ENCODE measurements at regions not wholly inside any gene's neighbourhood (a gene's known extent, or its start where the extent isn't known, plus 50 kb on each side); places are given as distances from the start of the nearest gene placed in this dataset.

- Histone ChIP-seq H3K4me1 (no peaks in the 10 kb centered on the region), H3K27ac (peak overlapping the region; percentile 52 to 70), H3K27me3 (no peaks in the 10 kb centered on the region), H3K36me3 (no peaks in the 10 kb centered on the region), H3K9me3 (no peaks in the 10 kb centered on the region), H3K4me3 (no peak overlapping the region)
- intact Hi-C loops (cut with DNase I; ENCODE audit: low total_unique reads): no loop called here
- TF ChIP-seq POLR2A (IDR thresholded peaks at IDR 0.05): no peak
- TF ChIP-seq CTCF (IDR thresholded peaks at IDR 0.05): no peak
- no peak for TF ChIP-seq POLR2AphosphoS5 (IDR thresholded peaks at IDR 0.05)
- no peak for DNase-seq (ENCODE audit: low spot score in 2 of 2)
Measured at GRCh38 chr9:13570068-13570974, 290.8 kb upstream of the MPDZ start.

DNA sequence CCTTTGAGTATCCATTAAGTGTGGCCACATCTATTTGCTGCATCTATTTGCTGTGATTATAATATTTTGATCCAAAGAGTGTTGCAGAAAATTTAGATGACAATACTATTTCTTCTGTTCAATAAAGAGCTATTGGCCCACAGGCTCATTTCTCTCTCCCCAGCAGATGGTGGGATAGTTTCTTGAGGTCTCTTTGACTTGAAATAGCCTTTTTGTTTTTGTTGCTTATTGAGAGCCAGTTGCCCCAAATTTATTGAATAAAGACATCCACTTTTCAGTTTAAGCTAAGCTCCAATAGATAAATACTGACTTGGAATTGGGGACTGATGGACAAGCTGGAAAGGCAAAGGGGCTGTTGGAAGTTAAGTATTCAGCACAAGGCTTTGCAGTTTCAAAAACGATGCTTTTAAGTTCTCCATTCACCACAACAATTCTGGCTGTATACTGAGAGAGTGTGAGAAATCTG is 290.1 kb upstream of the MPDZ start:
- Histone ChIP-seq H3K4me3 (no peak overlapping the region), H3K27me3 (no peaks in the 10 kb centered on the region), H3K9me3 (no peaks in the 10 kb centered on the region), H3K27ac (peak overlapping the region; percentile 52 to 70), H3K4me1 (no peaks in the 10 kb centered on the region), H3K36me3 (no peaks in the 10 kb centered on the region)
- intact Hi-C loops (cut with DNase I; ENCODE audit: low total_unique reads): no loop called here
- DNase-seq (ENCODE audit: low spot score in 2 of 2): no peak
- TF ChIP-seq CTCF (IDR thresholded peaks at IDR 0.05): no peak
- no peak for TF ChIP-seq POLR2A (IDR thresholded peaks at IDR 0.05)
- no peak for TF ChIP-seq POLR2AphosphoS5 (IDR thresholded peaks at IDR 0.05)

DNA sequence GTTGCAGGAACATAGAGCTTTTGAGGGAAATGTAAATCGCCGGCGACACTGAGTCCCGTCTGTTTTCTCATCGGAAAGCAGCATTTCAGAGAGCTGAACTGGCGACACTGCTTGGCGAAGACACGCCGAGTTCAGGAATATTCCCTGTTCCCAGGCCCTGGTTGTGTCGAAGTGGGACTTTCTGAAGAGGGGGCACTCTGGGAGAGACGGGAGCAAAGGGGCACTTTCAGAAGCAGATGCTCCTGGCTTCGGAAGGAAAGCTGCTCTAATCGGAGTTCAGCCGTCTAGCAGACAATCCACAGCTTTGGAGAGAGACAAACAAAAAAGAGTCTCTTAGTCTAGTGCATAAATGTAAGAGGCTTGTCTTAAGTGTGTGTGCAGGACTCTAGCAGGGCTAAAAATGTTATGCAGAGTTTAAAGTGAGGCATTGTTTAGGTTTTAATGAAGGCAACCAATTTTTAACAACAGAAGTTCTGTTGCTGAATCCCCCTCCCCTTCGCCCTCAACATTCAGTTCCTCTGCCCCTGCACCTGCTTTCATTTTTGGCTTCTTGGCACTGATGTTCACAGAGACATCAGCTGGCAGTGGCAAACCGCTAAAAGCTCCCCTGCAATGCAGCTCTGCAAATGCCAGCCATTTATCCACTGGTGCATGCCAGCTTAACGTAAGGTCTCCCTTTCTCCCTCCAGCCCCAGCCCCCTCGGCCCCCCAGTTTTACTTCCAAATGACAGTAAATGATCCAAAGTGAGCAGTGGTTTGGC is 289.5 kb upstream of the MPDZ start:
- peak overlapping the region; percentile 5 to 45 (median 16) for H3K4me3 ChIP-seq
- no peaks in the 10 kb centered on the region for H3K27me3 ChIP-seq
- TF ChIP-seq POLR2A (IDR thresholded peaks at IDR 0.05) (no peak), CTCF (IDR thresholded peaks at IDR 0.05) (no peak), POLR2AphosphoS5 (IDR thresholded peaks at IDR 0.05) (no peak)
- H3K36me3 ChIP-seq: no peaks in the 10 kb centered on the region
- no peak for DNase-seq (ENCODE audit: low spot score in 2 of 2)
- no peaks in the 10 kb centered on the region for H3K9me3 ChIP-seq
- intact Hi-C loops (cut with DNase I; ENCODE audit: low total_unique reads): no loop called here
- no peaks in the 10 kb centered on the region for H3K4me1 ChIP-seq
- peak overlapping the region; percentile 70 to 75 for H3K27ac ChIP-seq

DNA sequence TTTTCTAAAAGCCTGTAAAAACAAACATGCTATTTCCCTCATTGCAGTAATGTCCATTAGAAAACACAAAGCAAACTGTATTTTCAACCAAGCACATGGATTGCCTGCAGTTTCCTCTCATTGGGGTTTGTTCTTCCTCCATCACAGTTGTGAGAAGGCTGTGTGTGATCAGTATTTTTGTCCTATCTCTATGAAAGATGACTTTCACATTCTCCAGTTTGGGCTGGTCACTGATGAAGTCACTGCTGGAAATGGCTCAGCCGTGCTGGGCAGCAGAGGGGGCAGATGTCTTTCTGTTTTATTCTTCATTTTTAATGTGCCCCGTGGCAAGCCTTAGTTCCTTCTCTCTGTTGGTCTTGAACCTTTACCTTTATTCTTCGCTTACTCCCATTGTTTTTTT is 288.9 kb upstream of the MPDZ start:
- intact Hi-C loops (cut with DNase I; ENCODE audit: low total_unique reads): no loop called here
- H3K4me3 ChIP-seq: peak overlapping the region; percentile 5 to 45 (median 16)
- no peaks in the 10 kb centered on the region for H3K27me3 ChIP-seq
- H3K27ac ChIP-seq: peak overlapping the region; percentile 70 to 75
- H3K36me3 ChIP-seq: no peaks in the 10 kb centered on the region
- H3K4me1 ChIP-seq: no peaks in the 10 kb centered on the region
- TF ChIP-seq POLR2A (IDR thresholded peaks at IDR 0.05): no peak
- no peak for TF ChIP-seq POLR2AphosphoS5 (IDR thresholded peaks at IDR 0.05)
- TF ChIP-seq CTCF (IDR thresholded peaks at IDR 0.05): no peak
- DNase-seq (ENCODE audit: low spot score in 2 of 2): no peak
- no peaks in the 10 kb centered on the region for H3K9me3 ChIP-seq

DNA sequence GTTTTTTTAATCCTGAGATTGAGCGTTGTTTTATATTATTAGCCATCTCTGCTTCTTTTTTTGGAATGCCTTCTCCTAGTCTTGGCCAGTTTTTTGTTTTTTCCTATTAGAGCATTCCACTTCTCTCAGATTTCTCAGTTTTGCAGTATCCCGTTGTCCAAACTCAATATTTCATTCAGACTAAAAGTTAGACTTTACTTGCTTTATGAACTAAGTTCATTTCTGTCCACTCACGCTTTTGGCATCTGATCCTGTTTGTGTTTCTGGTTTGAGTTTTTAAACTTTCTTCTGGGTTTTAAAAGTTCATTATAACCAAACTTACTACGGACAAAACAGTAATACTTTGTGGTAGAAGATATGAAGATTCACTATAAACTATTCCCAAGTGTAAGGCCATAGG is 288.3 kb upstream of the MPDZ start:
- H3K9me3 ChIP-seq: no peaks in the 10 kb centered on the region
- no peaks in the 10 kb centered on the region for H3K27me3 ChIP-seq
- DNase-seq (ENCODE audit: low spot score in 2 of 2): no peak
- TF ChIP-seq POLR2A (IDR thresholded peaks at IDR 0.05) (no peak), CTCF (IDR thresholded peaks at IDR 0.05) (no peak), POLR2AphosphoS5 (IDR thresholded peaks at IDR 0.05) (no peak)
- H3K4me3 ChIP-seq: peak overlapping the region in 1 of 3 donors; percentile 45
- no peaks in the 10 kb centered on the region for H3K36me3 ChIP-seq
- intact Hi-C loops (cut with DNase I; ENCODE audit: low total_unique reads): no loop called here
- peak overlapping the region; percentile 70 to 75 for H3K27ac ChIP-seq
- H3K4me1 ChIP-seq: no peaks in the 10 kb centered on the region
